SU-DHL-6 (cell line): ENCODE measurements at regions not wholly inside any gene's neighbourhood (a gene's known extent, or its start where the extent isn't known, plus 50 kb on each side); places are given as distances from the start of the nearest gene placed in this dataset.

Source experiments
- EZH2phosphoT487 ChIP-seq: fragments of 200-600 bp; sonication (generic), shearing (Covaris generic); conservative IDR thresholded peaks from 2 replicates; pipeline ENCODE4 v1.6.1; 2018; ENCODE audit warnings: mild to moderate bottlenecking, antibody characterized with exemption, low read length, moderate library complexity, mixed read lengths
- TF ChIP-seq, protein P1 (sequence below): fragments of 200-600 bp; sonication (generic); IDR thresholded peaks from one replicate; pipeline ENCODE4 v1.5.1; 2017; ENCODE audit warnings: antibody characterized with exemption, mild to moderate bottlenecking, low read length, moderate library complexity; ENCODE audit not compliant: insufficient read depth, poor library complexity, severe bottlenecking

DNA sequence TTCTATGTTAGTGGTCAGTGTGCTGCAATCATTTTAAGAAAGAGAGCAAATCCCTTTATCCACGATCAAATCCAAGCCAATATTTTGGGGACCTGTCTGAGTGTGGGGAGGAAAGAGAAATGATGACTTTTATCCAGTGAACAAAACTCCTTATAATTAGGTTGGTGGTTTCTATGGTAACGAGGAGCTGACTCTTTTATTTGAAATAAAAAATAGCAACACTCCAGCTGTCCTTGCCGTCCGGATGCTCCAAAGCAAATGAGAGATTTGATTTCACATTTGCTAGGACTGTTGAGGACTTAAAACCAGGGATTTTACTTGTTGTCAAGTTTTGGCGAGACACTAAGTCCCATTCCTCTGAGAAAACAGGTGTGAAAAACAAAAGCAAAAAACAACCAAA, 154.0 kb upstream of the PRICKLE2 start:
- TF ChIP-seq, protein P1, sequence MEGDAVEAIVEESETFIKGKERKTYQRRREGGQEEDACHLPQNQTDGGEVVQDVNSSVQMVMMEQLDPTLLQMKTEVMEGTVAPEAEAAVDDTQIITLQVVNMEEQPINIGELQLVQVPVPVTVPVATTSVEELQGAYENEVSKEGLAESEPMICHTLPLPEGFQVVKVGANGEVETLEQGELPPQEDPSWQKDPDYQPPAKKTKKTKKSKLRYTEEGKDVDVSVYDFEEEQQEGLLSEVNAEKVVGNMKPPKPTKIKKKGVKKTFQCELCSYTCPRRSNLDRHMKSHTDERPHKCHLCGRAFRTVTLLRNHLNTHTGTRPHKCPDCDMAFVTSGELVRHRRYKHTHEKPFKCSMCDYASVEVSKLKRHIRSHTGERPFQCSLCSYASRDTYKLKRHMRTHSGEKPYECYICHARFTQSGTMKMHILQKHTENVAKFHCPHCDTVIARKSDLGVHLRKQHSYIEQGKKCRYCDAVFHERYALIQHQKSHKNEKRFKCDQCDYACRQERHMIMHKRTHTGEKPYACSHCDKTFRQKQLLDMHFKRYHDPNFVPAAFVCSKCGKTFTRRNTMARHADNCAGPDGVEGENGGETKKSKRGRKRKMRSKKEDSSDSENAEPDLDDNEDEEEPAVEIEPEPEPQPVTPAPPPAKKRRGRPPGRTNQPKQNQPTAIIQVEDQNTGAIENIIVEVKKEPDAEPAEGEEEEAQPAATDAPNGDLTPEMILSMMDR = no peak
- TF ChIP-seq EZH2phosphoT487 = no peak
